Vagina (tissue), 2 donors: ENCODE measurements at regions not wholly inside any gene's neighbourhood (a gene's known extent, or its start where the extent isn't known, plus 50 kb on each side); places are given as distances from the start of the nearest gene placed in this dataset.

Experiments
- DNase-seq, 2 donors: peaks; one replicate each; pipeline ENCODE4 v3.0.0-alpha.2; 2017; ENCODE audit errors: extremely low spot score in 2 of 2
- H3K27ac ChIP-seq: fragments of 200-600 bp; sonication (generic); one replicate; pipeline ENCODE4 v1.5.1; 2019
- H3K27me3 ChIP-seq: fragments of 200-600 bp; sonication (generic); one replicate; pipeline ENCODE4 v1.5.1; 2019
- H3K36me3 ChIP-seq, 2 donors: fragments of 200-600 bp; sonication (generic); one replicate each; pipeline ENCODE4 v1.5.1; 2017 to 2019
- H3K4me1 ChIP-seq: fragments of 200-600 bp; sonication (generic); one replicate; pipeline ENCODE4 v1.5.1; 2019
- H3K4me3 ChIP-seq, 2 donors: fragments of 200-600 bp; sonication (generic); 1 replicate in 1 of 2; 2 replicates in 1 of 2; pipeline ENCODE4 v1.5.1; 2016 to 2019
- H3K9me3 ChIP-seq: fragments of 200-600 bp; sonication (generic); one replicate; pipeline ENCODE4 v1.5.1; 2019
- POLR2A ChIP-seq, 2 donors: fragments of 450-650 bp; IDR thresholded peaks; one replicate each; pipeline ENCODE4 v1.6.1; 2017; ENCODE audit warnings: antibody characterized with exemption in 2 of 2, mild to moderate bottlenecking in 2 of 2, moderate library complexity in 2 of 2
- POLR2AphosphoS5 ChIP-seq, 2 donors: sonication (generic); formaldehyde crosslinking; IDR thresholded peaks; one replicate each; pipeline ENCODE4 v1.9.0; 2017; ENCODE audit warnings: antibody characterized with exemption in 2 of 2, mild to moderate bottlenecking in 2 of 2, low read depth in 1 of 2; ENCODE audit not compliant: insufficient read depth in 1 of 2
- intact Hi-C: fragments of 100-400 bp; cut with DNase I; formaldehyde crosslinking; loops from one replicate; pipeline ENCODE4 v1.15.1; 2023
- TF ChIP-seq, protein P1 (sequence below), 3 experiments: fragments of 450-650 bp in 2 of 3; fragments of 200-600 bp in 1 of 3; sonication (generic) in 1 of 3; IDR thresholded peaks; one replicate each; pipeline ENCODE4 v1.5.1; 2017 to 2019; ENCODE audit warnings: antibody characterized with exemption in 3 of 3, mild to moderate bottlenecking in 2 of 3, moderate library complexity in 2 of 3

DNA sequence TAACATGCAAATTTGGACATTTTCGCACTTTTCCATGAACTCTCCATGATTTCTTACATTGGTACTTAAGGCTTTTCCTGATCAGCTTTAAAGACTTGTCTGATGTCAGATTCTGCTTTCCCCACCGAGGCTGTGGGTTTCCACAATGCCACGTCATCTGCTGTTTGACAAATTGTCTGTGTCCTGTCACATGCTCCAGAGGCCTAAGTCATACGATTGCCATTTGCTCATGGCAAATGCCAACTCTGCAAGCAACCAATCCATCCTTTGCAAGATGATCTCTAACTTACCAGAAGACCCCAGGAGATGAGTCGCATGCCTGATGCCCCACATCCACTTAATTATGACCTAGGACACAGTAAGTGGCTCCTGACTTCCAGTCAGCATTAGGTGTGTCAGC lies 556.5 kb downstream of the BMP2 start:
- Histone ChIP-seq H3K4me3 (no peak overlapping the region), H3K4me1 (no peaks in the 10 kb centered on the region), H3K9me3 (no peaks in the 10 kb centered on the region), H3K27ac (no peak overlapping the region), H3K36me3 (no peaks in the 10 kb centered on the region), H3K27me3 (no peaks in the 10 kb centered on the region)
- no peak for TF ChIP-seq POLR2AphosphoS5 (IDR thresholded peaks at IDR 0.05; ENCODE audit: insufficient read depth in 1 of 2, low read depth in 1 of 2)
- no peak for TF ChIP-seq POLR2A (IDR thresholded peaks at IDR 0.05)
- TF ChIP-seq, protein P1, sequence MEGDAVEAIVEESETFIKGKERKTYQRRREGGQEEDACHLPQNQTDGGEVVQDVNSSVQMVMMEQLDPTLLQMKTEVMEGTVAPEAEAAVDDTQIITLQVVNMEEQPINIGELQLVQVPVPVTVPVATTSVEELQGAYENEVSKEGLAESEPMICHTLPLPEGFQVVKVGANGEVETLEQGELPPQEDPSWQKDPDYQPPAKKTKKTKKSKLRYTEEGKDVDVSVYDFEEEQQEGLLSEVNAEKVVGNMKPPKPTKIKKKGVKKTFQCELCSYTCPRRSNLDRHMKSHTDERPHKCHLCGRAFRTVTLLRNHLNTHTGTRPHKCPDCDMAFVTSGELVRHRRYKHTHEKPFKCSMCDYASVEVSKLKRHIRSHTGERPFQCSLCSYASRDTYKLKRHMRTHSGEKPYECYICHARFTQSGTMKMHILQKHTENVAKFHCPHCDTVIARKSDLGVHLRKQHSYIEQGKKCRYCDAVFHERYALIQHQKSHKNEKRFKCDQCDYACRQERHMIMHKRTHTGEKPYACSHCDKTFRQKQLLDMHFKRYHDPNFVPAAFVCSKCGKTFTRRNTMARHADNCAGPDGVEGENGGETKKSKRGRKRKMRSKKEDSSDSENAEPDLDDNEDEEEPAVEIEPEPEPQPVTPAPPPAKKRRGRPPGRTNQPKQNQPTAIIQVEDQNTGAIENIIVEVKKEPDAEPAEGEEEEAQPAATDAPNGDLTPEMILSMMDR (IDR thresholded peaks at IDR 0.05): no peak
- DNase-seq: no peak
- intact Hi-C loops: no loop called here

DNA sequence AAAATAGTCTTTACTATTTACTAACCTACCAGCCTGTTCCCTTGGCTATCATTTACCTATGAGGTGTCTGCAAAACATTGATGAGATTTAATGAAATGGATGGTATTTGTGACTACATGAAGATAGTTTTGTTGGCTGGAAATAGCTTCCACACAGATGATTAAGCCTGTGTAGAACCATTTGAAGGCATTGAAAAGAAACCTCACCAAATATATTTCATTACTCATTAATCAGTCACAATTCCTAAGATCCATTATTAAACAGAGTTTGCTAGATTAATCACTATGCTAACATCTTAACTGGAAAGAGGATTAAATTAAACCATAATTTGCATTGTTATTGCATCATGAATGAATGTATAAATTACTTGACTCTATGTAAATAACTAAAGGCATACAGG lies 560.3 kb downstream of the BMP2 start:
- Histone ChIP-seq H3K4me1 (no peaks in the 10 kb centered on the region), H3K27ac (no peak overlapping the region), H3K4me3 (no peak overlapping the region), H3K36me3 (no peaks in the 10 kb centered on the region), H3K9me3 (no peaks in the 10 kb centered on the region), H3K27me3 (no peaks in the 10 kb centered on the region)
- no peak for DNase-seq
- intact Hi-C loops: no loop called here
- TF ChIP-seq POLR2A (IDR thresholded peaks at IDR 0.05): no peak
- TF ChIP-seq, protein P1 (IDR thresholded peaks at IDR 0.05): no peak

DNA sequence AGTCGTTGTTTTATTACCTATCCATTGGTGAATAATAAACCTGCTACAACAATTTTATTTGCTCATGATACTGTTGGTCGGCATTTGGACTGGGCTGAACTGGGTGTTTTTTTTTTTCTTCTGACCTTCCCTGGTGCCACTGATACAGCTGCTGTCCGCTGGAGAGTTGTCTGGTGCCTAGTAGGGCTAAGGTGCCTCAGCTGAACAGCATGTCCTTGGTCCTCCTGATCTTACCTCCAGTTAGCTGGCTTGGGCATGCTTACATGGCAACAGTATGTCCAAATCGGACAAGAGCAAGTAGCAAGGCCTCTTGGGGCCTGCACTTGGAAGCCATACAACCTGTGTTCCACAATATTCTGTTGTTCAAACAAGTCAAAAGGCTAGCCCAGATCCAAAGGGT lies 563.4 kb downstream of the BMP2 start:
- TF ChIP-seq, protein P1 (IDR thresholded peaks at IDR 0.05): no peak
- TF ChIP-seq POLR2AphosphoS5 (IDR thresholded peaks at IDR 0.05; ENCODE audit: insufficient read depth in 1 of 2, low read depth in 1 of 2) (no peak), POLR2A (IDR thresholded peaks at IDR 0.05) (no peak)
- H3K36me3 ChIP-seq: no peaks in the 10 kb centered on the region

DNA sequence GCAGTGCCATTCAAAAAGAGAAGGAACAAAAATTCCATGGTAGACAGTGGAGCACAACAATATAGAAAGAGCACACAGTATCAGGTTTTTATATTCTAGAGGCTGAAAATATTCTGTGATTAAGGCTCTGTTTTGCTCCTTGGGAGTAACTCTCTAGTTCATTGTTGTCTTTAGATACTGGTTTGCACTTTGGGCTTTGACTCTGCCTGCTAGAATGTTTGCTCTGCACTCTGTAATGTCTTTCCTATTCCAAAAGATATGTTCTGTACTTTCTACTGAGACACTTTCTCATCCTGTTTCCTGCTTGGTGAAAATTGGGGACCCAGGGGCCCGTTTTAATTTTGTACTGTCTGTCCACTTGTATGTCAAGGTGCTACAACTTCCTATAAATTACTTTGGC lies 564.7 kb downstream of the BMP2 start:
- intact Hi-C loops: no loop called here
- no peaks in the 10 kb centered on the region for H3K27me3 ChIP-seq
- no peak overlapping the region for H3K27ac ChIP-seq
- no peaks in the 10 kb centered on the region for H3K4me1 ChIP-seq
- H3K9me3 ChIP-seq: no peaks in the 10 kb centered on the region
- H3K4me3 ChIP-seq: no peak overlapping the region
- TF ChIP-seq POLR2AphosphoS5 (IDR thresholded peaks at IDR 0.05; ENCODE audit: insufficient read depth in 1 of 2, low read depth in 1 of 2): no peak
- TF ChIP-seq POLR2A (IDR thresholded peaks at IDR 0.05): no peak
- TF ChIP-seq, protein P1 (IDR thresholded peaks at IDR 0.05): no peak
- no peaks in the 10 kb centered on the region for H3K36me3 ChIP-seq
- no peak for DNase-seq

More for the DNA sequence above, 563.4 kb downstream of the BMP2 start:
- Histone ChIP-seq H3K27me3 (no peaks in the 10 kb centered on the region), H3K4me3 (no peak overlapping the region), H3K9me3 (no peaks in the 10 kb centered on the region), H3K27ac (no peak overlapping the region), H3K4me1 (no peaks in the 10 kb centered on the region)
- no peak for DNase-seq
- intact Hi-C loops: no loop called here

DNA sequence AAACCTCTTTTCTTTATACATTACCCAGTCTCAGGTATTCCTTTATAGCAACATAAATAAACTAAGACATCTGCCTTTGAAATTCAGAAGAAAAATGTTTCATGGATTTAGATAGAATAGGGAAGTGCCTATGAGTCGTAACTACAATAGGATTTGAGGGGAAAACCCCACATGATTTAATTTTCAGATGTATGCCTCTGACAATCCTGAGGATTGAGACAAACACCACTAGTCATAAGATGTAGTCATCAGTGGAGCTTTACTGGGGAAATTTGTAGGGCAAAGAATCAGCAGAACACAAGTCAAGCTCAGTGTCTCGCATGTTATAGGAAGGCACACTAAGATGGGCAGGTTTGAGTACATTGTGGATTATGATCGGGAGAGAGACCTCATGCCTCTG lies 566.4 kb downstream of the BMP2 start:
- H3K4me3 ChIP-seq: no peak overlapping the region
- no peak overlapping the region for H3K27ac ChIP-seq
- H3K27me3 ChIP-seq: no peaks in the 10 kb centered on the region
- no peak for DNase-seq
- no peak for TF ChIP-seq POLR2A (IDR thresholded peaks at IDR 0.05)
- TF ChIP-seq, protein P1 (IDR thresholded peaks at IDR 0.05): no peak
- TF ChIP-seq POLR2AphosphoS5 (IDR thresholded peaks at IDR 0.05; ENCODE audit: insufficient read depth in 1 of 2, low read depth in 1 of 2): no peak
- no peaks in the 10 kb centered on the region for H3K36me3 ChIP-seq
- intact Hi-C loops: no loop called here
- no peaks in the 10 kb centered on the region for H3K4me1 ChIP-seq
- H3K9me3 ChIP-seq: no peaks in the 10 kb centered on the region
